ENCODE measurements at regions not wholly inside any gene's neighbourhood (a gene's known extent, or its start where the extent isn't known, plus 50 kb on each side); places are given as distances from the start of the nearest gene placed in this dataset.

- no peak overlapping the region for H3K4me3 ChIP-seq (ENCODE audit: low read depth, low read length)
- TF ChIP-seq CTCF (IDR thresholded peaks at IDR 0.05; ENCODE audit: borderline replicate concordance, insufficient read depth, low read depth, low read length) = no peak
These were observed 63.0 kb upstream of the LNX1 start for GRCh38 chr4:53654300-53654758.

GRCh38 chr4:53653484-53654053 is 62.3 kb upstream of the LNX1 start:
- no peak for TF ChIP-seq CTCF (IDR thresholded peaks at IDR 0.05; ENCODE audit: borderline replicate concordance, insufficient read depth, low read depth, low read length)

DNA sequence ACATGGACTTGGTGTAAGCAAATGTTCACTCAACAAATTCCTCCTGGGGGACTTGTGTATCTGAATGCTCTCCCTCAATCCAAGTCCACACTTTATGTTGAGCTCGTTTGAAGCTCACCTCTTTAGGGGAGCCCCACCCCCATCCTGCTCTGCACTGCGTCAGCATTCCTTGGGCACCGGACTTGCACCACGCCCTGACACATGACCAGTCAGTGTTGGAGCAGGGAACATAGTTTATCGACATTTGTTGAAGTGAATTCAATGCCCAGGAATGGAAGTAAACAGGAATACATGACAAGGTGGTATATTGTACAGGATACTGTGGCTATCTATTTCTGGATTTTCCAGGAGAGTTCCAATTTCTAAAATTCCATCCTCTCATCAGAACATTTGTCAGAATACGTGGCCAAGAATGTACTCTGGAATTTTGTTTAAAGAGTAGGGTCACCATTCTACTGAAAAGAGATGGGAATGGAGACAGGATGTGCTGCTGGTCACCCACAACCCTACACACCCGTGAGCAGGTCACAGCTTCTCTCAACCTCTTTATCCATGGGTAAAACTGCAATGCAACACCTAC is 60.0 kb upstream of the LNX1 start:
- no peak overlapping the region for H3K4me3 ChIP-seq (ENCODE audit: low read depth, low read length)

More at GRCh38 chr4:53653484-53654053, 62.3 kb upstream of the LNX1 start:
- no peak overlapping the region for H3K4me3 ChIP-seq (ENCODE audit: low read depth, low read length)

DNA sequence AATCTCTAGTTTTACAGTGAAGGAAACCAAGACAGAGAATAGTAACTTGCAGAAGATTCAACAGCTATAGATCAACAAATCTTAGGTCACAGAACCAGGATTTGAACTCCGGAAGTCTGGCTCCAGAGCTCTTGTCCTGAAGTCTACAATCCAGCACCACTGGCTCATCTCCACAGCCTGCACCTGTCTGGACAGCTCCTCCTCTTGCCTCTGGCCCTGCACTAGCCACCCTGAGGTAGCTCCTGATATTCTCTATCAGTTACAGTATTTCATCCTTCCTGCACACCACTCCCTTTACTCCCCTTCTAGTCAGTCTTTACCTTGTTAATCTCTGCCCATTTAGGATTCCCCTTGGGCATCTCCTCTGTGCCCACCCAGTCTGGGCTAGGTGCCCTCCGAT is 58.1 kb upstream of the LNX1 start:
- H3K4me3 ChIP-seq (ENCODE audit: low read depth, low read length) = no peak overlapping the region
- TF ChIP-seq CTCF (IDR thresholded peaks at IDR 0.05; ENCODE audit: borderline replicate concordance, insufficient read depth, low read depth, low read length) = no peak

More for the DNA sequence above, 60.0 kb upstream of the LNX1 start:
- no peak for TF ChIP-seq CTCF (IDR thresholded peaks at IDR 0.05; ENCODE audit: borderline replicate concordance, insufficient read depth, low read depth, low read length)

GRCh38 chr4:53647547-53647946 is 56.3 kb upstream of the LNX1 start:
- no peak for TF ChIP-seq CTCF (IDR thresholded peaks at IDR 0.05; ENCODE audit: borderline replicate concordance, insufficient read depth, low read depth, low read length)
- H3K4me3 ChIP-seq (ENCODE audit: low read depth, low read length) = no peak overlapping the region

GRCh38 chr4:53646795-53647194 is 55.5 kb upstream of the LNX1 start:
- TF ChIP-seq CTCF (IDR thresholded peaks at IDR 0.05; ENCODE audit: borderline replicate concordance, insufficient read depth, low read depth, low read length) = no peak
- no peak overlapping the region for H3K4me3 ChIP-seq (ENCODE audit: low read depth, low read length)

DNA sequence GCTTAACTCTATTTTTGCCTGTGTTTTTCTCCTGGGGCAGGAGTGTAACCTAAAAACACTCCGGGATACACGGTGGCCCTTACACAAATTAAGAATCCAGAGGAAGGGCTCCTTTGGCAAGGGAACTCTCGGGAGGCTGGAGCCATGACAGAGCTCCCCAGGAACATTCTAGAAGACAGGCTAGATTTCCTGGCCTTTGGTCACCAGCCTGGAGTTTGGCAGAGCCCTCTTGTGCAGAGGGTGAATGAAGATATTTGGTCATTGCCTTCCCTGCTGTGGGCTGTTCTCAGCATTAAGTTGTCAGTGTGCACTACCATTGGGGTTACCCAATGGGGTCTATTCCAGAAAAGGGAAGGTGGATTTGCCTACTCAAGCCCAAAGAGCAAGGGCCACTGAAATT is 53.8 kb upstream of the LNX1 start:
- no peak for TF ChIP-seq CTCF (IDR thresholded peaks at IDR 0.05; ENCODE audit: borderline replicate concordance, insufficient read depth, low read depth, low read length)
- no peak overlapping the region for H3K4me3 ChIP-seq (ENCODE audit: low read depth, low read length)
